AG10803 (cell line): ENCODE measurements at regions not wholly inside any gene's neighbourhood (a gene's known extent, or its start where the extent isn't known, plus 50 kb on each side); places are given as distances from the start of the nearest gene placed in this dataset.

Source experiments
- DNase-seq: peaks from one replicate; pipeline ENCODE4 v3.0.0; 2010; ENCODE audit warnings: low read depth
- H3K4me3 ChIP-seq: 2 replicates; pipeline ENCODE4 v1.5.1; 2011; ENCODE audit warnings: mild to moderate bottlenecking, low read length, control low read depth
- CTCF ChIP-seq: conservative IDR thresholded peaks from 2 replicates; pipeline ENCODE4 v1.5.1; 2011; ENCODE audit warnings: mild to moderate bottlenecking, low read length, control low read depth, inconsistent platforms

GRCh38 chr10:43960135-43960415 is 311.4 kb upstream of the ZNF32 start:
- no peak for DNase-seq
- TF ChIP-seq CTCF: no peak
- H3K4me3 ChIP-seq: no peak overlapping the region

GRCh38 chr10:43959364-43960134 is 310.9 kb upstream of the ZNF32 start:
- TF ChIP-seq CTCF: no peak
- no peak overlapping the region for H3K4me3 ChIP-seq
- DNase-seq: no peak

- no peak for TF ChIP-seq CTCF
- no peak overlapping the region for H3K4me3 ChIP-seq
- DNase-seq: no peak
Measured at GRCh38 chr10:43958964-43959363, 310.3 kb upstream of the ZNF32 start.

- DNase-seq: no peak
- no peak for TF ChIP-seq CTCF
- H3K4me3 ChIP-seq: no peak overlapping the region
Measured at GRCh38 chr10:43958071-43958432, 309.4 kb upstream of the ZNF32 start.

- TF ChIP-seq CTCF: no peak
- H3K4me3 ChIP-seq: no peak overlapping the region
Measured at GRCh38 chr10:43957267-43958070, 308.8 kb upstream of the ZNF32 start.

GRCh38 chr10:43955978-43956377 is 307.3 kb upstream of the ZNF32 start:
- no peak for DNase-seq
- no peak for TF ChIP-seq CTCF
- no peak overlapping the region for H3K4me3 ChIP-seq

More at GRCh38 chr10:43957267-43958070, 308.8 kb upstream of the ZNF32 start:
- no peak for DNase-seq
